Testis (tissue), 2 donors: ENCODE measurements at regions not wholly inside any gene's neighbourhood (a gene's known extent, or its start where the extent isn't known, plus 50 kb on each side); places are given as distances from the start of the nearest gene placed in this dataset.

Experiments used
- POLR2A ChIP-seq: fragments of 450-650 bp; IDR thresholded peaks from one replicate; pipeline ENCODE4 v1.6.1; 2017; ENCODE audit warnings: antibody characterized with exemption, mild to moderate bottlenecking, moderate library complexity
- TF ChIP-seq, protein P1 (sequence below), 3 experiments: fragments of 450-650 bp in 2 of 3; fragments of 200-600 bp in 1 of 3; sonication (generic) in 1 of 3; IDR thresholded peaks; one replicate each; pipeline ENCODE4 v1.5.1; 2016 to 2019; ENCODE audit warnings: antibody characterized with exemption in 3 of 3, mild to moderate bottlenecking in 2 of 3, moderate library complexity in 1 of 3

- TF ChIP-seq, protein P1, sequence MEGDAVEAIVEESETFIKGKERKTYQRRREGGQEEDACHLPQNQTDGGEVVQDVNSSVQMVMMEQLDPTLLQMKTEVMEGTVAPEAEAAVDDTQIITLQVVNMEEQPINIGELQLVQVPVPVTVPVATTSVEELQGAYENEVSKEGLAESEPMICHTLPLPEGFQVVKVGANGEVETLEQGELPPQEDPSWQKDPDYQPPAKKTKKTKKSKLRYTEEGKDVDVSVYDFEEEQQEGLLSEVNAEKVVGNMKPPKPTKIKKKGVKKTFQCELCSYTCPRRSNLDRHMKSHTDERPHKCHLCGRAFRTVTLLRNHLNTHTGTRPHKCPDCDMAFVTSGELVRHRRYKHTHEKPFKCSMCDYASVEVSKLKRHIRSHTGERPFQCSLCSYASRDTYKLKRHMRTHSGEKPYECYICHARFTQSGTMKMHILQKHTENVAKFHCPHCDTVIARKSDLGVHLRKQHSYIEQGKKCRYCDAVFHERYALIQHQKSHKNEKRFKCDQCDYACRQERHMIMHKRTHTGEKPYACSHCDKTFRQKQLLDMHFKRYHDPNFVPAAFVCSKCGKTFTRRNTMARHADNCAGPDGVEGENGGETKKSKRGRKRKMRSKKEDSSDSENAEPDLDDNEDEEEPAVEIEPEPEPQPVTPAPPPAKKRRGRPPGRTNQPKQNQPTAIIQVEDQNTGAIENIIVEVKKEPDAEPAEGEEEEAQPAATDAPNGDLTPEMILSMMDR (IDR thresholded peaks at IDR 0.05) = no peak
- no peak for TF ChIP-seq POLR2A
These were observed 388.4 kb downstream of the TFEC start for GRCh38 chr7:115642194-115642593.
